GM12865 (cell line): ENCODE measurements at regions not wholly inside any gene's neighbourhood (a gene's known extent, or its start where the extent isn't known, plus 50 kb on each side); places are given as distances from the start of the nearest gene placed in this dataset.

ENCODE experiments used
- DNase-seq: peaks from one replicate; pipeline ENCODE4 v3.0.0; 2010; ENCODE audit warnings: low read depth
- H3K4me3 ChIP-seq: 2 replicates; pipeline ENCODE4 v1.5.1; 2011; ENCODE audit warnings: mild to moderate bottlenecking, low read depth, low read length, control low read depth
- TF ChIP-seq, protein P1 (sequence below): IDR thresholded peaks from 2 replicates; pipeline ENCODE4 v1.5.1; 2011; ENCODE audit warnings: low read length, control low read depth, low read depth, inconsistent platforms; ENCODE audit not compliant: insufficient read depth; ENCODE audit errors: missing control alignments

DNA sequence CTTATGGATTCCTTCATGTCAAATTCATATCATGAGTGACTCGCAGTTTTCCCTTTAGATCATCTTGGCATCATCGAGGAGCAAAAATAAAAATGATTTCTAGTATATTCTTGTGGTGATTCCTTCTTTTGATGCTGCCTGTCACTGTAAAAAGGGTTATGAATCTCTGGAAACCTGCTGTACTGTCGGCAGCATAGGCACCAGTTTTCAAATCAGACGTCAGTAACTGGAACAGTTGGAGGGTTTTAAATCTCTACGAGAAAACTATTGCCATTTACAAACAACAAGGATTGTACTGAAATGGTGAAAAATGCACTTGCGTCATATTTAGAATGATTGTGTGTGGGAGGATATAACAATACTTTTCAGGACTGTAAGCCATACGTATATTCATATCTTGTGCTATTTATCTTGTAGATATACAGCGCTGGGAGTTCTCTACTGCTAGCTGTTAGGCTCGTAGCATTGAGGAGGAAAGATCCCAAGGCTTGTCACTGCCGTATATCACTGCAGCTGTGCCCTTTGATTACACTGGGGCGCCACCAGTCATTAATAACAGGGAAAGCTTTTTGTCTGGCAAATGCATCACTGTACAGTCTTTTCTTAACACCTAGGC is 320.7 kb downstream of the MTX2 start:
- no peak overlapping the region for H3K4me3 ChIP-seq
- TF ChIP-seq, protein P1, sequence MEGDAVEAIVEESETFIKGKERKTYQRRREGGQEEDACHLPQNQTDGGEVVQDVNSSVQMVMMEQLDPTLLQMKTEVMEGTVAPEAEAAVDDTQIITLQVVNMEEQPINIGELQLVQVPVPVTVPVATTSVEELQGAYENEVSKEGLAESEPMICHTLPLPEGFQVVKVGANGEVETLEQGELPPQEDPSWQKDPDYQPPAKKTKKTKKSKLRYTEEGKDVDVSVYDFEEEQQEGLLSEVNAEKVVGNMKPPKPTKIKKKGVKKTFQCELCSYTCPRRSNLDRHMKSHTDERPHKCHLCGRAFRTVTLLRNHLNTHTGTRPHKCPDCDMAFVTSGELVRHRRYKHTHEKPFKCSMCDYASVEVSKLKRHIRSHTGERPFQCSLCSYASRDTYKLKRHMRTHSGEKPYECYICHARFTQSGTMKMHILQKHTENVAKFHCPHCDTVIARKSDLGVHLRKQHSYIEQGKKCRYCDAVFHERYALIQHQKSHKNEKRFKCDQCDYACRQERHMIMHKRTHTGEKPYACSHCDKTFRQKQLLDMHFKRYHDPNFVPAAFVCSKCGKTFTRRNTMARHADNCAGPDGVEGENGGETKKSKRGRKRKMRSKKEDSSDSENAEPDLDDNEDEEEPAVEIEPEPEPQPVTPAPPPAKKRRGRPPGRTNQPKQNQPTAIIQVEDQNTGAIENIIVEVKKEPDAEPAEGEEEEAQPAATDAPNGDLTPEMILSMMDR: no peak
- no peak for DNase-seq

DNA sequence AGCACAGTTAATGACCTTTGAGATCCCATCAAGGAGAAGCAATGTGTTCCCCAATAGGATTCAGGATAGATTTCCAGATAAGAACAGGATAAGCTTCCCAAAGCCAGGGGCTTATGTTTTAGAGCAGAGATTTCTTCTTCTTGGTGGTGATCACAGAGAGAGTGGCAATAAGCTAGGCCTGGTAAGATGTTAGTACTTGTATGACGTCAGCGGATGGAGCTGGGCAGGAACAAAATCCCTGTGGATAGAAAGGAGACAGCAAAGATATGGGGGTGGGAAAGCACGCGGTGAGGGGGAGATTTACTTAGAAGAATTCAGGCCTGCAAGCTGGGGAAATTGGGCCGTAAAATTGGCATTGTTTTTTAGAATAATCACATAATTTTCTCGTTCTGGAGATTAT is 323.0 kb downstream of the MTX2 start:
- no peak overlapping the region for H3K4me3 ChIP-seq
- no peak for DNase-seq
- TF ChIP-seq, protein P1: no peak

DNA sequence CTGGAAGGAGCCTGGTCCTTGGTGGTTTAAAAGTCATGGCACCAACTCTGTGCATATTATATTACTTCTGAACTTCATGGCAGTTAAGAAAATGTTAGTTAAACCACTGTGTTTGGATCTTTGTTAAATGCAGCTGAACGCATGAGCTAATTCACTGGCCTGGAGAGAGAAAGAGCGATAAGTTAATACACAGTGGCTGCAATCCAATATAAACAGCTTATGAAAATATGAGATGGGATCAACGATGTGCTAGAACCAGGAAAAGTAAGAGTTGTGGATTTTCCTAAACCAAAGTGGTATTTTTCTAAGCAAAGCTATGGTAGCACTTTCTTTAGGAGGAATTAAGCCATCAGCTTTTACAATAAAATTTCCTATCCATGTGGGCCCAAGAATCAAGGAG is 326.7 kb downstream of the MTX2 start:
- TF ChIP-seq, protein P1: no peak
- no peak for DNase-seq
- no peak overlapping the region for H3K4me3 ChIP-seq

DNA sequence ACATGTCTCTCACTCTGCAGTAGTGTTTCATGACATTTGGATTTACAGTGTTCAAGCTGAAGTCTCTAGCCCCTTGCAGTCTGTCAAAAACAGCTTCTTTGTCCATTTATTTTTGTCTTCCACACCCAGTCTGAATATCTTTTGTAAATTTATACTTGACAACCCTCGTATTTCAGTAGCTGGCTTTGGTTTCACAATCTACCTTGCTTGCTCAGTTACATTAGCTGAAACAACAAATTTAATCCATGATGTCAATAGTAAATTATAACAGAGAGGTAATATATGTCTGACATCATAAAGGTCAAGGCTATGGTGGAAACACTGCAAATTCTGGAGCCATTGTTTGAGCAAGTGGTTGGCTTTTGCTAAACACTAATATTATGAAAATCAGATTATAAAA is 328.7 kb downstream of the MTX2 start:
- no peak for DNase-seq
- TF ChIP-seq, protein P1: no peak
- H3K4me3 ChIP-seq: no peak overlapping the region

DNA sequence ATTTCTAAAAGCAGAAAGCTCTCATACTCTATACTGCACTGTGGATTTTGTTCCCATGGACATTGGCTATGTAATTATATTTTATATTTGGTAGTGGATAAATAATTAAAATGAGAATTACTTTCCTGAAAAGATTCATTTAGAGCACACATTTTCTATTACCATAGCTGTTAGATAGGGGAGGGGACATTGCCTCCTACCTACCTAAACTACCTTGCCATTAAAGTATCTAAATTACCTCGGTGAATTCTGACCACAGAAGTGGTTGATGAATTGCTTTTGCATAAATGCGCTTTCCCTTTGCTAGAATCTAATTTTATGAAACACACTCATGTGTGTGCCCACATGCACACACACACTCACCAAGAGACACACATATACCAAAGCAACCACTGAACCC is 329.1 kb downstream of the MTX2 start:
- TF ChIP-seq, protein P1: no peak
- no peak overlapping the region for H3K4me3 ChIP-seq
- no peak for DNase-seq

GRCh38 chr2:176599796-176600485 is 330.7 kb downstream of the MTX2 start:
- no peak overlapping the region for H3K4me3 ChIP-seq
- TF ChIP-seq, protein P1: no peak
- no peak for DNase-seq

DNA sequence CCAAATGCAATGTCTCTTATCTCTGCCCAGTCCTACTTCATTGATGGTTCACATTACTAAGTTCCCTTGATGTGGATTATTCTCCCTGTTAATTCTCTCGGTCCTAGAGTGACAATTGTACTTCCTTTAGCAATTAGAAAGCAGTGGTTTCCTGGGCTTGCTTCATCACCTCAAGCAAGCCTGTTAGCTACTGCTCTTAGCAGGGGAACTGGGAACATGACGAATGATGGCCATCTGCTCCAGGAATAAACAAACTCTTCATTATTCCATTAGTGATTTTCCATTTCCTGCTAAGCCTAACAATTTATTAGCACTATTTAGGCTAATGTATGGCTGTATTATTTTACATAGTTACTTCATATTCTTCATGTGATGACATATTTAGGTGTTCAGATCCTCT is 331.8 kb downstream of the MTX2 start:
- DNase-seq: no peak
- no peak overlapping the region for H3K4me3 ChIP-seq
- TF ChIP-seq, protein P1: no peak
